Mammary epithelial cell (primary cell): ENCODE measurements at regions not wholly inside any gene's neighbourhood (a gene's known extent, or its start where the extent isn't known, plus 50 kb on each side); places are given as distances from the start of the nearest gene placed in this dataset.

ENCODE experiments used
- CTCF ChIP-seq, 2 donors: IDR thresholded peaks in 1 of 2; conservative IDR thresholded peaks in 1 of 2; 2 replicates each; pipeline ENCODE4 v1.5.1; 2011 to 2012; ENCODE audit warnings: inconsistent platforms in 2 of 2, low read length in 2 of 2, mild to moderate bottlenecking in 2 of 2, control low read depth in 1 of 2, low read depth in 1 of 2; ENCODE audit not compliant: insufficient read depth in 1 of 2; ENCODE audit errors: extremely low read depth in 1 of 2
- EZH2 ChIP-seq: IDR thresholded peaks from 2 replicates; pipeline ENCODE4 v1.6.1; 2012; ENCODE audit warnings: low read length, inconsistent platforms, borderline replicate concordance

- TF ChIP-seq CTCF (conservative IDR thresholded peaks at IDR 0.05 in 1 of 2, IDR thresholded peaks at IDR 0.05 in 1 of 2; ENCODE audit: extremely low read depth in 1 of 2, insufficient read depth in 1 of 2, low read depth in 1 of 2, low read length in 2 of 2) (no peak), EZH2 (no peak)
These were observed 463.2 kb upstream of the ADAMTS16 start for GRCh38 chr5:4676934-4677333.
